ENCODE measurements at regions not wholly inside any gene's neighbourhood (a gene's known extent, or its start where the extent isn't known, plus 50 kb on each side); places are given as distances from the start of the nearest gene placed in this dataset.

GRCh38 chr7:93011351-93012294 lies 106.2 kb downstream of the SAMD9 start:
- no peaks in the 10 kb centered on the region for H3K9me2 ChIP-seq (replicated peaks; ENCODE audit: low read depth, low read length)
- no peaks in the 10 kb centered on the region for H3K9me3 ChIP-seq (ENCODE audit: insufficient read depth, low read depth, low read length)
- peaks cover 6% of the 10 kb centered on the region; the same call in 1 of the 2 replicates for H3F3A ChIP-seq (ENCODE audit: low read depth)
- no peak overlapping the region for H3K9ac ChIP-seq (ENCODE audit: low read depth, low read length, poor library complexity, severe bottlenecking)
- no peak overlapping the region for H3K4me3 ChIP-seq (ENCODE audit: low read length, poor library complexity, severe bottlenecking)
- H3K27me3 ChIP-seq (ENCODE audit: insufficient read depth, low read length, poor library complexity, severe bottlenecking) = no peaks in the 10 kb centered on the region
- no peaks in the 10 kb centered on the region for H4K20me1 ChIP-seq (ENCODE audit: insufficient read depth, low read length, poor library complexity, severe bottlenecking)
- H3K79me2 ChIP-seq (ENCODE audit: insufficient read depth, low read length) = no peaks in the 10 kb centered on the region
- no peak for TF ChIP-seq EZH2phosphoT487 (IDR thresholded peaks at IDR 0.05; ENCODE audit: borderline replicate concordance)
- no peak for TF ChIP-seq CTCF (conservative IDR thresholded peaks at IDR 0.05; ENCODE audit: low read length)
- no peaks in the 10 kb centered on the region for H3K36me3 ChIP-seq (ENCODE audit: insufficient read depth, low read length)
- no peak overlapping the region for H3K4me2 ChIP-seq (ENCODE audit: low read depth, low read length, poor library complexity, severe bottlenecking)
- H2AFZ ChIP-seq (ENCODE audit: low read length) = no peak overlapping the region
- H3K4me1 ChIP-seq (ENCODE audit: insufficient read depth, low read length, poor library complexity, severe bottlenecking) = peaks cover 28% of the 10 kb centered on the region

- no peaks in the 10 kb centered on the region for H3K36me3 ChIP-seq (ENCODE audit: insufficient read depth, low read length)
- H3K9ac ChIP-seq (ENCODE audit: low read depth, low read length, poor library complexity, severe bottlenecking) = no peak overlapping the region
- no peaks in the 10 kb centered on the region for H3F3A ChIP-seq (ENCODE audit: low read depth)
- H3K79me2 ChIP-seq (ENCODE audit: insufficient read depth, low read length) = no peaks in the 10 kb centered on the region
- no peaks in the 10 kb centered on the region for H3K9me2 ChIP-seq (replicated peaks; ENCODE audit: low read depth, low read length)
- no peaks in the 10 kb centered on the region for H3K27me3 ChIP-seq (ENCODE audit: insufficient read depth, low read length, poor library complexity, severe bottlenecking)
- TF ChIP-seq CTCF (conservative IDR thresholded peaks at IDR 0.05; ENCODE audit: low read length) (no peak), EZH2phosphoT487 (IDR thresholded peaks at IDR 0.05; ENCODE audit: borderline replicate concordance) (no peak)
- no peaks in the 10 kb centered on the region for H3K9me3 ChIP-seq (ENCODE audit: insufficient read depth, low read depth, low read length)
- no peak overlapping the region for H3K4me2 ChIP-seq (ENCODE audit: low read depth, low read length, poor library complexity, severe bottlenecking)
- peaks cover under 1% of the 10 kb centered on the region for H3K4me1 ChIP-seq (ENCODE audit: insufficient read depth, low read length, poor library complexity, severe bottlenecking)
- H2AFZ ChIP-seq (ENCODE audit: low read length) = no peak overlapping the region
- no peak overlapping the region for H3K4me3 ChIP-seq (ENCODE audit: low read length, poor library complexity, severe bottlenecking)
- no peaks in the 10 kb centered on the region for H4K20me1 ChIP-seq (ENCODE audit: insufficient read depth, low read length, poor library complexity, severe bottlenecking)
Observed at GRCh38 chr7:93008833-93009232, 108.9 kb downstream of the SAMD9 start.

GRCh38 chr7:93006480-93007095 lies 111.2 kb downstream of the SAMD9 start:
- no peak overlapping the region for H3K4me3 ChIP-seq (ENCODE audit: low read length, poor library complexity, severe bottlenecking)
- H2AFZ ChIP-seq (ENCODE audit: low read length) = no peak overlapping the region
- no peaks in the 10 kb centered on the region for H3K79me2 ChIP-seq (ENCODE audit: insufficient read depth, low read length)
- no peaks in the 10 kb centered on the region for H3K4me1 ChIP-seq (ENCODE audit: insufficient read depth, low read length, poor library complexity, severe bottlenecking)
- H3K36me3 ChIP-seq (ENCODE audit: insufficient read depth, low read length) = no peaks in the 10 kb centered on the region
- no peak overlapping the region for H3K9ac ChIP-seq (ENCODE audit: low read depth, low read length, poor library complexity, severe bottlenecking)
- H3F3A ChIP-seq (ENCODE audit: low read depth) = no peaks in the 10 kb centered on the region
- no peaks in the 10 kb centered on the region for H4K20me1 ChIP-seq (ENCODE audit: insufficient read depth, low read length, poor library complexity, severe bottlenecking)
- no peaks in the 10 kb centered on the region for H3K27me3 ChIP-seq (ENCODE audit: insufficient read depth, low read length, poor library complexity, severe bottlenecking)
- H3K9me3 ChIP-seq (ENCODE audit: insufficient read depth, low read depth, low read length) = no peaks in the 10 kb centered on the region
- no peak overlapping the region for H3K4me2 ChIP-seq (ENCODE audit: low read depth, low read length, poor library complexity, severe bottlenecking)
- TF ChIP-seq EZH2phosphoT487 (IDR thresholded peaks at IDR 0.05; ENCODE audit: borderline replicate concordance) (no peak), CTCF (conservative IDR thresholded peaks at IDR 0.05; ENCODE audit: low read length) (no peak)
- no peaks in the 10 kb centered on the region for H3K9me2 ChIP-seq (replicated peaks; ENCODE audit: low read depth, low read length)

Data from Loucy (cell line).